Cardiac fibroblast (primary cell): ENCODE measurements at regions not wholly inside any gene's neighbourhood (a gene's known extent, or its start where the extent isn't known, plus 50 kb on each side); places are given as distances from the start of the nearest gene placed in this dataset.

Source experiments
- DNase-seq, 2 donors: peaks; one replicate each; pipeline versions ENCODE4 v3.0.0 to v3.0.0-alpha.2; 2010; ENCODE audit warnings: low read depth in 2 of 2
- H3K4me3 ChIP-seq, 2 donors: replicated peaks in 1 of 2; 1 replicate in 1 of 2; 2 replicates in 1 of 2; pipeline ENCODE4 v1.5.1; 2011; ENCODE audit warnings: low read depth in 2 of 2, low read length in 2 of 2, mild to moderate bottlenecking in 2 of 2, moderate library complexity in 1 of 2
- CTCF ChIP-seq: IDR thresholded peaks from one replicate; pipeline ENCODE4 v1.5.1; 2011; ENCODE audit warnings: low read depth, mild to moderate bottlenecking, low read length, inconsistent platforms

DNA sequence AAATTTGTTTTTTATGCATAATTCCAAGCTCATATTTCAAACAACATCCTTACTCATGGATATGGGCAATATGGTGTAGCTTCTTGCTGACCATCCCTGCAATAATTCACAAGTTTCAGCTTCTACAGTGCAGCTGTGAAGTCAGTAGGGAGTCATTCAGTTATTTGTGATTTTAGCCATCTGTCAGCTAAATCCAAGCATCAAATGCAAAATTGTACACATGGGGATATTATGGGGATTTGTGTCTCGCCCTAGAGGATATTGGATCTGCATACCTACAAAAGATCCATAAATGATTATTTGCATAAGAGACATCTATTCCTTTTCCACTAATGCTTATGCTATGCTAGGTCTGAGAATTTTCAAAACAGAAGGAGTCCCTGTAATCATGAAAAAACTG, 217.9 kb upstream of the SLITRK5 start:
- DNase-seq = no peak
- no peak for TF ChIP-seq CTCF
- H3K4me3 ChIP-seq = no peak overlapping the region

- peak in 1 of 2 donors; percentile 0 for DNase-seq
- TF ChIP-seq CTCF = no peak
- H3K4me3 ChIP-seq = no peak overlapping the region
These were observed 211.8 kb upstream of the SLITRK5 start for GRCh38 chr13:87459419-87459818.

- H3K4me3 ChIP-seq = no peak overlapping the region
- no peak for DNase-seq
- no peak for TF ChIP-seq CTCF
These were observed 173.7 kb upstream of the SLITRK5 start for GRCh38 chr13:87497426-87497825.

DNA sequence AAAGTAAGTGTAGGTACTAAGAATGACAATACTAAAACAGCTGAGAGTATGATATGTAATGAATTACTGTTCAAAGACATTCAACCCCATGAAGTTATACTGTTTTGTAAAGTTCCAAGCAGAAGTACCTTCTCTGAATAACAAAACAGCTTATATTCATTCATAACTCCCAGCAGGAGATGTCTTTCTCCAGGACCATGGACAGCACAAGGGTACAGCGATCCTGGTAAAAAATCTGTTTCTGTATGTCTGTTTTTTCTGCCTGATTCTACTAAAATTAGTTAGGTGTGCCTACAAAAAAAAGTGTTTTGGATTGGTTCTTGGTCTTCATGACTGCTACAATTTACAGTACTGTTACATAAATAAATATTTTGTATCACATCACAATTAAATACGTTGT, 172.5 kb upstream of the SLITRK5 start:
- H3K4me3 ChIP-seq = no peak overlapping the region
- peak in 1 of 2 donors; percentile 5 for DNase-seq
- TF ChIP-seq CTCF = no peak

GRCh38 chr13:87524775-87525174, 146.4 kb upstream of the SLITRK5 start:
- no peak for DNase-seq
- H3K4me3 ChIP-seq = no peak overlapping the region
- no peak for TF ChIP-seq CTCF

DNA sequence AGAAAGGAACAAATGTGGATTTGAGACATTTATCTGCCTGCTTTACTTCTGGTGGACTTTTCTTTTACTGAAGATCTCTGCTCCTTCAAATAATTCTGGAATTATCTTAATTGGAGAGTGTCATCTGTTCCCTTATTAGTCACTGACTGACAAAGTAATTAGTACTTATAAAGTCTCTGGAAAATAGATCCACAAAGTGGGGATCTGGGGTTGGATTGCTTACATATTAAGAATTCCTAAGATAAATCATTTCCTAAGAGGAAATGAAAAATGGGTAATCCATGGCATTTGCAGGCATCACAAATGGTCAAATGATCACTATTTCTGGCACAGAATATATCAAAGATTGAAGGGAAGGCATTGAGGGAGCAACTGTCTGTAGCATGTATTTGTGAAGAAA, 137.4 kb upstream of the SLITRK5 start:
- no peak for TF ChIP-seq CTCF
- no peak overlapping the region for H3K4me3 ChIP-seq
- no peak for DNase-seq

DNA sequence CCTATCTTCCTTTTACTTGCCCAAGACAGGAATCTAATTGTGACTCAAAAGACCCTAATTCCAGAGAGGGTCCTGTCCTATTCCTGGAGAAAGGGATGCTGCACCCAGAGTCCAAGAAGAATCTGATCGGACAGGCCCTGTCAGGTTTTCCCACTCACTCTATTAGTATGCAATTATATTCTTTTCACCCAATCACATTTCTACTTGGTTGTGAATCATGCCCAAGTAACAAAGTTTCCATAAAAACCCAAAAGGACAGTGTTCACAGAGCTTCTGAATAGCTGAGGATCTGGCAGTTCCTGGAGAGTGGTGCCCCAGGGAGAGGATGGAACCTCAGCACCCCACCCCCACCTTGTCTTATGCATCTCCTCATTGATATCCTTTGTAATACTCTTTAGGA, 135.3 kb upstream of the SLITRK5 start:
- no peak overlapping the region for H3K4me3 ChIP-seq
- DNase-seq = no peak
- no peak for TF ChIP-seq CTCF
